GM18511 (cell line): ENCODE measurements at regions not wholly inside any gene's neighbourhood (a gene's known extent, or its start where the extent isn't known, plus 50 kb on each side); places are given as distances from the start of the nearest gene placed in this dataset.

Experiments used
- ATAC-seq: cut with Tn5 transposase; IDR thresholded peaks from one replicate; pipeline ENCODE4 v1.9.1; 2021; ENCODE audit warnings: mild to moderate bottlenecking, moderate library complexity; ENCODE audit not compliant: unreplicated experiment

- no peak for ATAC-seq
These were observed 201.2 kb upstream of the GAS1 start for GRCh38 chr9:87148331-87149104.

GRCh38 chr9:87149799-87150198 is 202.5 kb upstream of the GAS1 start:
- ATAC-seq, result no peak

GRCh38 chr9:87152256-87152655 is 204.9 kb upstream of the GAS1 start:
- no peak for ATAC-seq

GRCh38 chr9:87156247-87156646 is 208.9 kb upstream of the GAS1 start:
- no peak for ATAC-seq

- ATAC-seq, result no peak
These were observed 210.2 kb upstream of the GAS1 start for GRCh38 chr9:87157366-87158031.

GRCh38 chr9:87158765-87159164 is 211.5 kb upstream of the GAS1 start:
- no peak for ATAC-seq

GRCh38 chr9:87160148-87161102 is 213.1 kb upstream of the GAS1 start:
- ATAC-seq, result no peak

- ATAC-seq, result no peak
These were observed 219.9 kb upstream of the GAS1 start for GRCh38 chr9:87167161-87167560.

- ATAC-seq, result no peak
These were observed 220.3 kb upstream of the GAS1 start for GRCh38 chr9:87167582-87167981.

- ATAC-seq, result no peak
These were observed 231.0 kb upstream of the GAS1 start for GRCh38 chr9:87178302-87178701.

- no peak for ATAC-seq
These were observed 232.4 kb upstream of the GAS1 start for GRCh38 chr9:87179553-87180340.

GRCh38 chr9:87180361-87180760 is 233.1 kb upstream of the GAS1 start:
- ATAC-seq, result no peak

GRCh38 chr9:87180841-87181240 is 233.5 kb upstream of the GAS1 start:
- no peak for ATAC-seq

GRCh38 chr9:87181670-87182069 is 234.4 kb upstream of the GAS1 start:
- no peak for ATAC-seq

GRCh38 chr9:87184956-87185642 is 237.8 kb upstream of the GAS1 start:
- no peak for ATAC-seq

GRCh38 chr9:87187656-87188055 is 240.3 kb upstream of the GAS1 start:
- no peak for ATAC-seq

- no peak for ATAC-seq
These were observed 241.7 kb upstream of the GAS1 start for GRCh38 chr9:87189006-87189405.

- no peak for ATAC-seq
These were observed 245.8 kb upstream of the GAS1 start for GRCh38 chr9:87193151-87193550.

GRCh38 chr9:87193925-87194868 is 246.9 kb upstream of the GAS1 start:
- ATAC-seq, result no peak
